Colonic mucosa (tissue), 4 donors: ENCODE measurements at regions not wholly inside any gene's neighbourhood (a gene's known extent, or its start where the extent isn't known, plus 50 kb on each side); places are given as distances from the start of the nearest gene placed in this dataset.

Experiments used
- DNase-seq: peaks from one replicate; pipeline ENCODE4 v3.0.0-alpha.2; 2020
- H3K27ac ChIP-seq: fragments of 200-600 bp; one replicate; pipeline ENCODE4 v1.8.0; 2021
- H3K27me3 ChIP-seq: fragments of 200-600 bp; one replicate; pipeline ENCODE4 v1.8.0; 2021
- H3K36me3 ChIP-seq: fragments of 200-600 bp; one replicate; pipeline ENCODE4 v1.8.0; 2021
- H3K4me1 ChIP-seq: fragments of 200-600 bp; one replicate; pipeline ENCODE4 v1.8.0; 2021; ENCODE audit warnings: mild to moderate bottlenecking
- H3K4me3 ChIP-seq: fragments of 200-600 bp; one replicate; pipeline ENCODE4 v1.8.0; 2021
- H3K9ac ChIP-seq, 2 donors: one replicate each; pipeline ENCODE4 v1.7.0; 2013; ENCODE audit warnings: control low read depth in 2 of 2, low read depth in 2 of 2, low read length in 2 of 2
- H3K9me3 ChIP-seq: fragments of 200-600 bp; one replicate; pipeline ENCODE4 v1.8.0; 2021
- CTCF ChIP-seq: fragments of 200-600 bp; IDR thresholded peaks from one replicate; pipeline ENCODE4 v1.8.0; 2022; ENCODE audit warnings: antibody characterized with exemption, mild to moderate bottlenecking
- intact Hi-C: fragments of 100-400 bp; cut with DNase I; formaldehyde crosslinking; loops from one replicate; pipeline ENCODE4 v1.14.1; 2022
- donor health status: healthy.
- donor health status: DM: no; HTN: no; CAD: no.
- donor health status: DM: no; HTN: no; CAD: no.

GRCh38 chr4:1488357-1488756, 82.1 kb upstream of the NKX1-1 start:
- DNase-seq = no peak
- H3K4me3 ChIP-seq = no peak overlapping the region
- H3K4me1 ChIP-seq = no peaks in the 10 kb centered on the region
- no peaks in the 10 kb centered on the region for H3K9me3 ChIP-seq
- TF ChIP-seq CTCF = no peak
- no peak overlapping the region for H3K9ac ChIP-seq
- no peaks in the 10 kb centered on the region for H3K27me3 ChIP-seq
- intact Hi-C loops = no loop called here
- H3K36me3 ChIP-seq = no peaks in the 10 kb centered on the region
- no peak overlapping the region for H3K27ac ChIP-seq

DNA sequence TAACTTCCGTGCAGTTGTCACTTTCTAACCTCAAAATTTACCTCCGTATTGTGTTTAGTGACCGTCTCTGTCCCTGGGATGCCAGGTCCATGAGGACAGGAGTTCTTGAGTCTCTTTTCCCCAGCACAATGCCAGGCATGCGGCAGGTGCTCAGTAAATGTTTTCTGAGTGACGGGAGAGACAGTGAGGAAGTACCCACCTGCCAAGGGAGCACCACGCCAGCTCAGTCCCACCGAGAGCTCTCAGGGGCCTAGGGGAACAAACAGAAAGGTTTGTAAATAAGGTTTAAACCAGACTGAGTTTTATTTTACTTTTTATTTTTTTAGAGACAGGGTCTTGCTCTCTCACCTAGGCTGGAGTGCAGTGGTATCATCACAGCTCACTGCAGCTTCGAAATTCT, 81.5 kb upstream of the NKX1-1 start:
- Histone ChIP-seq H3K9ac (no peak overlapping the region), H3K27ac (no peak overlapping the region), H3K27me3 (no peaks in the 10 kb centered on the region), H3K36me3 (no peaks in the 10 kb centered on the region), H3K4me3 (no peak overlapping the region), H3K9me3 (no peaks in the 10 kb centered on the region), H3K4me1 (no peaks in the 10 kb centered on the region)
- intact Hi-C loops = no loop called here
- DNase-seq = no peak
- TF ChIP-seq CTCF = no peak

DNA sequence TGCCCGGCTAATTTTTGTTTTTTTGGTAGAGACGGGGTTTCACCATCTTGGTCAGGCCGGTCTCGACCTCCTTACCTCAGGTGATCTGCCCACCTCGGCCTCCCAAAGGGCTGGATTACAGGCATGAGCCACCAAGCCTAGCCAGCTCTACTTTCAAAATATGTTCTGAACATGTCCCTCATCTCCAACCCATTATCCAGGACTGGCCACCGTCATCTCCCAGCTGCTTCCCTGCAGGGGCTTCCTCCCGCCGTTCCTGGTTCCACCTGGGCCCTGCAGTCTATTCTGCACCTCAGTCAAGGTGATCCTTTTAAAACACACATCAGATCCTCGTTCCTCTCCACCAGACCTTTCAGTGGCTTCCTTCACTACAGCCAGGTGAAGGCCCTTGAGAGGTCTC, 80.9 kb upstream of the NKX1-1 start:
- TF ChIP-seq CTCF = no peak
- H3K36me3 ChIP-seq = no peaks in the 10 kb centered on the region
- no peak overlapping the region for H3K9ac ChIP-seq
- intact Hi-C loops = no loop called here
- H3K9me3 ChIP-seq = no peaks in the 10 kb centered on the region
- H3K27ac ChIP-seq = no peak overlapping the region
- no peaks in the 10 kb centered on the region for H3K27me3 ChIP-seq
- no peaks in the 10 kb centered on the region for H3K4me1 ChIP-seq
- H3K4me3 ChIP-seq = no peak overlapping the region
- DNase-seq = no peak

GRCh38 chr4:1485280-1485679, 79.0 kb upstream of the NKX1-1 start:
- Histone ChIP-seq H3K9me3 (no peaks in the 10 kb centered on the region), H3K27me3 (no peaks in the 10 kb centered on the region), H3K27ac (no peak overlapping the region), H3K4me3 (no peak overlapping the region), H3K9ac (no peak overlapping the region), H3K36me3 (no peaks in the 10 kb centered on the region), H3K4me1 (no peaks in the 10 kb centered on the region)
- TF ChIP-seq CTCF = no peak
- intact Hi-C loops = no loop called here
- DNase-seq = no peak

DNA sequence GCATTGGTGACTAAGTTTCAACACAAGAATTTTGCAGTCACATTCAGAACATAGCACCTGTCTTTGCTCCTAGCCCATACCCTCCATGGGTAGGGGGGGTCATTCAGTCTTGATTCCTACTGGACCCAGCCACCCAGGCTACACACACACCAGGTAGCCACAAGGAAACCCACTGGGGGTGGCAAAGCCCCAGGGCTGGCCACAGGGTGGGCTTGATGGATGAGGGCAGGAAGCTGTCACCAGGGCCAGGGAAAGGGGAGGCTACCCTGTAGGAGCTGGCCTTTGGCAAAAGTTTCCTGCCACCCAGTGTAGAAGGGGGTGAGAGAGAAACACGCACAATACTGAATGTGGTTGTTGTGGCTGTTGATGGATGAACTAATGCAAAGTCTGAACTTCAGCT, 74.5 kb upstream of the NKX1-1 start:
- no peaks in the 10 kb centered on the region for H3K27me3 ChIP-seq
- H3K9me3 ChIP-seq = no peaks in the 10 kb centered on the region
- H3K36me3 ChIP-seq = no peaks in the 10 kb centered on the region
- no peak overlapping the region for H3K4me3 ChIP-seq
- no peak overlapping the region for H3K9ac ChIP-seq
- DNase-seq = no peak
- H3K27ac ChIP-seq = no peak overlapping the region
- TF ChIP-seq CTCF = no peak
- intact Hi-C loops = no loop called here
- no peaks in the 10 kb centered on the region for H3K4me1 ChIP-seq

- DNase-seq = no peak
- TF ChIP-seq CTCF = no peak
- Histone ChIP-seq H3K9ac (no peak overlapping the region), H3K9me3 (no peaks in the 10 kb centered on the region), H3K27me3 (no peaks in the 10 kb centered on the region), H3K36me3 (no peaks in the 10 kb centered on the region), H3K4me1 (no peaks in the 10 kb centered on the region), H3K27ac (no peak overlapping the region), H3K4me3 (no peak overlapping the region)
- intact Hi-C loops = no loop called here
Observed at GRCh38 chr4:1479454-1479853, 73.2 kb upstream of the NKX1-1 start.
